Prostate gland (tissue), 2 donors: ENCODE measurements at regions not wholly inside any gene's neighbourhood (a gene's known extent, or its start where the extent isn't known, plus 50 kb on each side); places are given as distances from the start of the nearest gene placed in this dataset.

ENCODE experiments used
- CTCF ChIP-seq, 4 experiments: fragments of 200-600 bp in 2 of 4; fragments of 450-650 bp in 2 of 4; sonication (generic) in 2 of 4; IDR thresholded peaks; 1 replicate in 3 of 4; 2 replicates in 1 of 4; pipeline ENCODE4 v1.5.1; 2016 to 2019; ENCODE audit warnings: antibody characterized with exemption in 4 of 4, mild to moderate bottlenecking in 2 of 4, moderate library complexity in 2 of 4
- POLR2A ChIP-seq: fragments of 450-650 bp; IDR thresholded peaks from one replicate; pipeline ENCODE4 v1.6.1; 2016; ENCODE audit warnings: antibody characterized with exemption, mild to moderate bottlenecking
- POLR2AphosphoS5 ChIP-seq: sonication (generic); formaldehyde crosslinking; IDR thresholded peaks from one replicate; pipeline ENCODE4 v1.6.1; 2017; ENCODE audit warnings: antibody characterized with exemption

GRCh38 chr6:112634376-112634775 is 287.2 kb downstream of the RFPL4B start:
- TF ChIP-seq POLR2A (no peak), CTCF (IDR thresholded peaks at IDR 0.05) (no peak), POLR2AphosphoS5 (no peak)
